ENCODE measurements at regions not wholly inside any gene's neighbourhood (a gene's known extent, or its start where the extent isn't known, plus 50 kb on each side); places are given as distances from the start of the nearest gene placed in this dataset.
"Not testable (repeated sequence)": the region's sequence is repeated elsewhere in the genome, so short reads cannot be mapped to it uniquely, and the experiment has no call there.

GRCh38 chrX:87160435-87161010, 357.1 kb upstream of the KLHL4 start:
- Mint-ChIP-seq H3K4me3 (ENCODE audit: unreplicated experiment) (no peak overlapping the region), H3K27ac (ENCODE audit: unreplicated experiment) (no peak overlapping the region), H3K4me1 (ENCODE audit: unreplicated experiment) (no peaks in the 10 kb centered on the region), H3K36me3 (ENCODE audit: low read depth, unreplicated experiment) (no peaks in the 10 kb centered on the region), H3K27me3 (ENCODE audit: unreplicated experiment) (no peaks in the 10 kb centered on the region), H3K9me3 (ENCODE audit: unreplicated experiment) (no peaks in the 10 kb centered on the region)
- TF ChIP-seq, protein P1, sequence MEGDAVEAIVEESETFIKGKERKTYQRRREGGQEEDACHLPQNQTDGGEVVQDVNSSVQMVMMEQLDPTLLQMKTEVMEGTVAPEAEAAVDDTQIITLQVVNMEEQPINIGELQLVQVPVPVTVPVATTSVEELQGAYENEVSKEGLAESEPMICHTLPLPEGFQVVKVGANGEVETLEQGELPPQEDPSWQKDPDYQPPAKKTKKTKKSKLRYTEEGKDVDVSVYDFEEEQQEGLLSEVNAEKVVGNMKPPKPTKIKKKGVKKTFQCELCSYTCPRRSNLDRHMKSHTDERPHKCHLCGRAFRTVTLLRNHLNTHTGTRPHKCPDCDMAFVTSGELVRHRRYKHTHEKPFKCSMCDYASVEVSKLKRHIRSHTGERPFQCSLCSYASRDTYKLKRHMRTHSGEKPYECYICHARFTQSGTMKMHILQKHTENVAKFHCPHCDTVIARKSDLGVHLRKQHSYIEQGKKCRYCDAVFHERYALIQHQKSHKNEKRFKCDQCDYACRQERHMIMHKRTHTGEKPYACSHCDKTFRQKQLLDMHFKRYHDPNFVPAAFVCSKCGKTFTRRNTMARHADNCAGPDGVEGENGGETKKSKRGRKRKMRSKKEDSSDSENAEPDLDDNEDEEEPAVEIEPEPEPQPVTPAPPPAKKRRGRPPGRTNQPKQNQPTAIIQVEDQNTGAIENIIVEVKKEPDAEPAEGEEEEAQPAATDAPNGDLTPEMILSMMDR (IDR thresholded peaks at IDR 0.05; ENCODE audit: unreplicated experiment), result no peak
- DNase-seq (ENCODE audit: low spot score), result no peak

- Mint-ChIP-seq H3K27ac (ENCODE audit: unreplicated experiment) (no peak overlapping the region), H3K4me1 (ENCODE audit: unreplicated experiment) (no peaks in the 10 kb centered on the region), H3K9me3 (ENCODE audit: unreplicated experiment) (no peaks in the 10 kb centered on the region), H3K4me3 (ENCODE audit: unreplicated experiment) (no peak overlapping the region), H3K36me3 (ENCODE audit: low read depth, unreplicated experiment) (no peaks in the 10 kb centered on the region), H3K27me3 (ENCODE audit: unreplicated experiment) (peaks cover 1% of the 10 kb centered on the region)
- TF ChIP-seq, protein P1 (IDR thresholded peaks at IDR 0.05; ENCODE audit: unreplicated experiment), result no peak
- DNase-seq (ENCODE audit: low spot score), result no peak
These were observed 349.8 kb upstream of the KLHL4 start for GRCh38 chrX:87167841-87168240.

DNA sequence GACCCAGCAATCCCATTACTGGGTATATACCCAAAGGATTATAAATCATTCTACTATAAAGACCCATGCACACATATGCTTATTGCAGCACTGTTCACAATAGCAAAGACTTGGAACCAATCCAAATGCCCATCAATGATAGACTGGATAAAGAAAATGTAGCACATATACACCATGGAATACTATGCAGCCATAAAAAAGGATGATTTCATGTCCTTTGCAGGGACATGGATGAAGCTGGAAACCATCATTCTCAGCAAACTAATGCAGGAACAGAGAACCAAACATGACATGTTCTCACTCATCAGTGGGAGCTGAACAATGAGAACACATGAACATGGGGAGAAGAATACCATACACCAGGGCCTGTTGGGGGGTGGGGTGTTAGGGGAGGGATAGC, 339.6 kb upstream of the KLHL4 start:
- H3K4me3 Mint-ChIP-seq (ENCODE audit: unreplicated experiment); H3K36me3 Mint-ChIP-seq (ENCODE audit: low read depth, unreplicated experiment); H3K9me3 Mint-ChIP-seq (ENCODE audit: unreplicated experiment); H3K27me3 Mint-ChIP-seq (ENCODE audit: unreplicated experiment); H3K27ac Mint-ChIP-seq (ENCODE audit: unreplicated experiment); H3K4me1 Mint-ChIP-seq (ENCODE audit: unreplicated experiment); DNase-seq (ENCODE audit: low spot score): not testable (repeated sequence)

Measured in endothelial cell (in vitro differentiated cells).